ENCODE measurements at regions not wholly inside any gene's neighbourhood (a gene's known extent, or its start where the extent isn't known, plus 50 kb on each side); places are given as distances from the start of the nearest gene placed in this dataset.

DNA sequence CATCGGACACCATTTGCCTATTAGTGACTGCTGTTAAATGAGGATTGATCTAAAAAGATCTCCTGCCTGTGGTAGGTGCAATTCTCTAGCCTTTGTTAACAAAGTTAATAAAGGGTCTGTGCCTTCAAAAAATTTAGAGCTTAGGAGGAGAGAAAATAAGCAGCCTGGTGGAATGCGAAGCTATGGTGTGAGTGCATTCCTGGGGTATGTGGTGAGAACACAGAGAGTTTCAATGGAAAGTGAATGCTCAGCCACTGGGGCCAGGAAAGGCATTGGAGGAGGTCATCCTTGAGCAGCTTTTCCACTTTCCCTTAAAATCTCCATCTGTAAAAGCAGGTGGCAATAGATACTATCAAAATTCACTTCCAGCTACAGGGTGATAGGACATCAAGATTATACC is 331.2 kb upstream of the LRATD1 start:
- TF ChIP-seq, protein P1, sequence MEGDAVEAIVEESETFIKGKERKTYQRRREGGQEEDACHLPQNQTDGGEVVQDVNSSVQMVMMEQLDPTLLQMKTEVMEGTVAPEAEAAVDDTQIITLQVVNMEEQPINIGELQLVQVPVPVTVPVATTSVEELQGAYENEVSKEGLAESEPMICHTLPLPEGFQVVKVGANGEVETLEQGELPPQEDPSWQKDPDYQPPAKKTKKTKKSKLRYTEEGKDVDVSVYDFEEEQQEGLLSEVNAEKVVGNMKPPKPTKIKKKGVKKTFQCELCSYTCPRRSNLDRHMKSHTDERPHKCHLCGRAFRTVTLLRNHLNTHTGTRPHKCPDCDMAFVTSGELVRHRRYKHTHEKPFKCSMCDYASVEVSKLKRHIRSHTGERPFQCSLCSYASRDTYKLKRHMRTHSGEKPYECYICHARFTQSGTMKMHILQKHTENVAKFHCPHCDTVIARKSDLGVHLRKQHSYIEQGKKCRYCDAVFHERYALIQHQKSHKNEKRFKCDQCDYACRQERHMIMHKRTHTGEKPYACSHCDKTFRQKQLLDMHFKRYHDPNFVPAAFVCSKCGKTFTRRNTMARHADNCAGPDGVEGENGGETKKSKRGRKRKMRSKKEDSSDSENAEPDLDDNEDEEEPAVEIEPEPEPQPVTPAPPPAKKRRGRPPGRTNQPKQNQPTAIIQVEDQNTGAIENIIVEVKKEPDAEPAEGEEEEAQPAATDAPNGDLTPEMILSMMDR (IDR thresholded peaks at IDR 0.05 in 4 of 5, conservative IDR thresholded peaks at IDR 0.05 in 1 of 5), result no peak
- no peak for TF ChIP-seq POLR2A (IDR thresholded peaks at IDR 0.05)

All from gastrocnemius medialis (tissue), 4 donors.